ENCODE measurements at regions not wholly inside any gene's neighbourhood (a gene's known extent, or its start where the extent isn't known, plus 50 kb on each side); places are given as distances from the start of the nearest gene placed in this dataset.
"Not testable (repeated sequence)": the region's sequence is repeated elsewhere in the genome, so short reads cannot be mapped to it uniquely, and the experiment has no call there.

- DNase-seq: no peak
Observed at GRCh38 chr1:79151006-79151796, 144.7 kb upstream of the ADGRL4 start.

- DNase-seq: no peak
Observed at GRCh38 chr1:79150576-79150975, 144.0 kb upstream of the ADGRL4 start.

DNA sequence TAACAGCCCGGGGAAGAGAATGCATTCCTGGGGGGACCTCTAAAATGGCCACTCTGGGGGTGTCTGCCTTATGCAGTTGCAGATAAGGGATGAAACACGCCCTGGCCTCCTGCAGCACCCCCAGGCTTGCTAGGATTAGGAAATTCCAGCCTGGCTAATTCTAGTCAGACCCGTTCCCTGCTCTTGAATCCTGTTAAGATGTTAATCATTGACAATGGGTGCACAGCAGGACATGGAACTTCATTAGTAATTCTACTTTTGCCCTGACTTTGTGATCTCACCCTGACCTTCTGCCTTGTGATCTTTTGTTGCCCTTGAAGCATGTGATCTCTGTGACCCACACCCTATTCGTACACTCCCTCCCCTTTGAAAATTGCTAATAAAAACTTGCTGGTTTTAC is 131.7 kb upstream of the ADGRL4 start:
- not testable (repeated sequence) for DNase-seq

- no peak for DNase-seq
Observed at GRCh38 chr1:79133774-79134364, 127.3 kb upstream of the ADGRL4 start.

DNA sequence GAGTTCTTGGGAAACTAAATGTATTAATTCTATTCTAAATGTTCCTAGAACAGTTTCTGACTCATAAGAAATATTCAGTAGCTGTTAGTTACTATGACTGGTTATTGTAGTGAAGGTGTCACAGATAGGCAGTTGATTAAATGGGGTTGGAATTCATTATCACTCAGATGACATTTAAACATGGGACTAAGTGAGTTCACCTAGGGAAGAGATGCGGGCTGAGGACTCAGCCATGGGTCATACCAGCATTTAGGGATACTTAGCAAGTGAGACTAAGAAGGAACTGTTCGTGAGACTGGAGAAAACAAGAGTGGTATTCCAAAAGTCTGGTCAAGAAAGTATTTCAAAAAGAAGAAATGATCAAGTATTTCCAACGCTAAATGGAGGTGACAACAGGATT is 125.1 kb upstream of the ADGRL4 start:
- DNase-seq: no peak

GRCh38 chr1:79129914-79130313 is 123.4 kb upstream of the ADGRL4 start:
- DNase-seq: no peak

DNA sequence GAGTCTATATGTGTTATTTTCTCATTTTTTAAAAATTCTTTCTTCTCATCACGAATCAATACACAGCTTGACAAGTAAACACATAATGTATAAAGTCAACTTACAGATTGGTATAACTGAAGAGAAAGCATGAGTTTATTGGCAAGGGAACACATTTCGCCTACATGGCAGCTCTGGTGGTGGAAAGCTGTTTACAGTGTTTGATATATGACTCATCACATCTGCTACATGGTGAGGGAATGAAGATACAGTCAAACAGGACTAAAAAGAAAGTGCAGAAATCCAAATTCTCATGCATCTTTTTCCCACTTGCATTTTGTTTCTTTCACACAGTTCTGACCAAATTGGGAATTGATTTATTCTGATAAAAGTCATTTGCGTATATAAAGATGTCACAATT is 122.2 kb upstream of the ADGRL4 start:
- peak; percentile 83 for DNase-seq

DNA sequence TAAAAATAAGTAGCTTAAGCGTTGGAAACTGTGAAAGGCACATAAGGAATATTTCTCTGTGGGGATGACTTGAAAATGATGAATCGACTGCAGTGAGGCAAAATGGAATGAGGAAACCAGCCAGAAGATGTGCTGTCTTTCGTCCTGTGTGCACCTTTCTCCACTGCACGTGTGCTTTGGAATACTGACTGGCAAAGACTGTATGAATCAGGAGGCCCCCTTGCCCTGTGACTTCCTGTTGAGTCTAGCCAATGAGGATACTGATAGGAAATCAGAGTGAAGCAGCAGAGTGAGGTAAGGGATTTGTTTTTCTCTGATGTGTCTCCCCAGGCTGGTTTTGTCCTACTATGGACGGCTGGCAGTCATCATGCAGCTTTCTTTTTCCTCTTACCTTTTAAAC is 118.2 kb upstream of the ADGRL4 start:
- no peak for DNase-seq

GRCh38 chr1:79122521-79122920 is 116.0 kb upstream of the ADGRL4 start:
- DNase-seq: no peak

DNA sequence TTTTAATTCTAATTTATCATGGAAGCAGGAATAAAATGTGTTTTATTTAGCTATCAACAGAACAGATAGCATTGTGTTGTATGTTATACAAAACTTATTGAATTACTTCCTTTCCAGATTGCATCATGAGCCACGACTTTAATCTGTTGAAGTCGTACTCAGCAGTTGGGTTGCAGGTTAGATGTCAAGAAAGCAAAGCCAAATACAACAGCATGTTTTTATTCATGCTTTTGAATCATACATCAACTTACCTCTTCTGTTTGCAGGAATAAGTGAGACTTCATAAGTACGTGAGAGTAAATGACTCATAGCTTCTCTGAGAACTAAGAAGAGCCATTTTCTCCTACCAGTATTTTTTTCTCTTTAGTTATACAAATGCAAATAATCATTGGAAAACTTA is 110.8 kb upstream of the ADGRL4 start:
- no peak for DNase-seq

DNA sequence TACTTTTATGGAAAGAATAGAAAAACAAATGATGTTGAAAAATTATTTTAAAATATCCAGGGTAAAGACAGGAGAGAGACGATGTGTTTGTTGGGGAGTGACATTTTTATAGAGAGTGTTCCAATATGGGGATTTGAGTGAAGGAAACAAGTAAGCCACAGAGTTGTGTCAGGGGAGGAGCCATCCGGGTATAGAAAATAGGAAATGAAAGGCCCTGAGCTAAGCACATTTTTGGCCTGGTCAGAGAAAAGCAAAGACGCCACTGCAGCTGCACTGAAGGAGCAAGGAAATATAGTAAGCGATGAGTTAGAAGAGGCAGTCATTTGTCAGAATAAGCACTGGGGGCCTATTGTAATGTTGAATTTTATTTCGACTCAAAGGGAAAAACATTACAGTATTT is 107.3 kb upstream of the ADGRL4 start:
- DNase-seq: no peak

DNA sequence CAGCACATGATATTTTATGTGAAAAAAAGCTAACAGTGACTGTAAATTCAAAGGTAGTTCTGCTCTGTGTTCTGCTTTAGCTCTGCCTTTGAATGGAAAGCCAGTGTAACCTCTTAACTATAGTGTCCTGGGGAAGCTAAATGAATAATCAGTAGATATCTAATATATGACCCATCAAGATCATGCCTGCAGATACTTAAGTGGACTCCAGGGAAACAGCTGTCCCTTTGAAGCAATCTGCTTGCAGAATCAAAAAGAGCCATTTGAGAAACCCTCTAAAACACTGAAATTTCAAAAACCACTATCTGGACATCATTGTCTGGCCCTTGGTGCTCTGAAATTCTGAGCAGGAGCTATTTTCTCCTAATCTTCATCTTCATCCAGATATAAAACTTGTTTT is 104.2 kb upstream of the ADGRL4 start:
- no peak for DNase-seq

DNA sequence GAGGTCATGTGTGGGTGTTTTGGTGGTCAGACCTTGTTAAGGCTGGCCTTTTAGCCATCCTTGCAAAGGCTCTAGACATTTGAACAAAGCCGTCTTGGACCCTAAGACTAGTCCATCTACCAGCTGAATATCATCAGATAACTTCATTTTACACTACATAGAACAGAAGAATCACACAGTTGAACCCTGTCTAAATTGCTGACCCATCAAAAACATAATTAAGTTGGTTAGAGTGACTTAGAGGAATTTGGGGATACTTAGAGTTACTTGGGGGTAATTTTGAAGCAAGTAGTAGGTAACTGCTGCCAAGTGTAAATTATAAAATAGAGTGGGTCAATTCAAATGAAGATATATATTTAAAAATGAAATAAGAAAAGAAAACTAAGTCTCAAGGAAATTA is 102.9 kb upstream of the ADGRL4 start:
- DNase-seq: no peak

- peak; percentile 7 for DNase-seq
Observed at GRCh38 chr1:79105500-79105899, 99.0 kb upstream of the ADGRL4 start.

GRCh38 chr1:79104617-79105016 is 98.1 kb upstream of the ADGRL4 start:
- no peak for DNase-seq

GRCh38 chr1:79100385-79100784 is 93.9 kb upstream of the ADGRL4 start:
- DNase-seq: peak; percentile 43

GRCh38 chr1:79090985-79091384 is 84.5 kb upstream of the ADGRL4 start:
- no peak for DNase-seq

GRCh38 chr1:79089946-79090345 is 83.4 kb upstream of the ADGRL4 start:
- DNase-seq: no peak

DNA sequence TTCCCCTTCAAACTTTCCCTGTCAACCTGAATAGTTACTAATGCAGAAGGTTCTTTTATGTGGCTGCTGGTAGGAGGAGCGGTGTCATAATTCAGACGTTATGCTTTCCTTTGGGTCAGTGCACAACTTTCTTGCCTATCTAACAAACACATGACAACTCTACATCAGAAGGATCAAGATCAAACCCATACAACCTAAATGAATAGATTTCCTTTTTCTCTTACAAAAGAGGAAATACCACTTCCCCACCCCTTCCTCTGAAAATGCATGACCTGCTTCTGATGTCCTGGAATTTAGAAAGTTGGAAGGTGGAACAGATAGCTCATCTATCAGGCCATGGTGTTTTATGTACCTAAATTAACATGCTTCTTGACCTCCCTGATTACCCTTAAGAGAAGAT is 75.7 kb upstream of the ADGRL4 start:
- no peak for DNase-seq

DNA sequence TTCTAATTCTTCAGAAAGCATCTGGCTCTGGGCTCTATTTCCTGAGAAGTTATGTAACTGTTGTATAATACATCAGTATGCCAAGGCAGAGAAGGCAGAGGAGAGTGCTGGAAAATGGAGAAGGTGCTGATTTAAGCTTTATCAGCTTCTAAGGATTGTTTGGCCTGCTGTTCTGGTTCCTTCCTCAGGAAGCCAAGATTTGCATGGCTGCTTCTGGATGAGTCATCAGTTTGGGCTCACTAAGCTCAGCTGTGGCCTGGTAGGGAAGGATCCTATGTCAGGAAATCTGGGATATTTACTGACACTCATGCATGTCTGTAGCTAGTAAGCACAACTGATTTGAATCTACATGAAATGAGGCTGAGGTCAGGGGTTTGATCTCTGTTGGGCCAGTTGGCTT is 73.2 kb upstream of the ADGRL4 start:
- DNase-seq: peak; percentile 85

GRCh38 chr1:79074975-79075374 is 68.4 kb upstream of the ADGRL4 start:
- no peak for DNase-seq

DNA sequence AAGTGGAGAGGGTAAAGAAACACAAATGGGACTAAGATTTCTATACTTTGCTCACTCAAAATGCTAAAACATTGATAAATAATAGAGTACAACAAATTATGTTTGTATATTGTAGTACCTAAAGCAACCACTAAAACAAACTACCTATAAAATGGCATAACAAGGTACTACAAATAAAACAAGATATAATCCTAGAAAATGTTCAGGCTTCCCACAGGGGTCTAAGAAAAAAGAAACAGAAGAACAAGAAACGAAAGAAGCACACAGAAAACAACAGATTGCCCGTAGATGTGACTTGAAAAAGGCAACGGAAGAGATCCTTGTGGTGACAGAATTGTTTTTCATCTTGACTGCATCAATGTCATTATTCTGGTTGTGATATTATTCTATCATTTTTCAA is 63.3 kb upstream of the ADGRL4 start:
- DNase-seq: no peak

GRCh38 chr1:79059341-79059740 is 52.8 kb upstream of the ADGRL4 start:
- peak; percentile 22 for DNase-seq
